ENCODE measurements at regions not wholly inside any gene's neighbourhood (a gene's known extent, or its start where the extent isn't known, plus 50 kb on each side); places are given as distances from the start of the nearest gene placed in this dataset.

DNA sequence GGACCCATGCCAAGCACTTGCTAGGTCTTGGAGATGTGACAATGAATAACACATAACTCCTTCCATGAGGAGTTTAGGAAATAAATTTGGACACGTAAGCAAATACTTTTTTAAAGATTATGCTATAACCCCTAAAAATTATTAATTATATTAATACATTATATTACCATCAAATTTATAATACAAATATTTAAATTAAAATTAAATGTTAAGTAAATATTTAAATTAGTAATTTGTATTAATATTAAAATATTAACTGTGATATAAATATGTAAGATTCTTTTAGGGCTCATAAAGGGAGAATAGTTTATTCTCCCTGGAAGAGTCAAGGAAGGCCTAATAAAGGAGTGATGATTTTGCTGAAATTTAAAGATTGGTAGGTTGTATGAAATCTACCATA lies 121.1 kb downstream of the RAP2A start:
- TF ChIP-seq CTCF (conservative IDR thresholded peaks at IDR 0.05) (no peak), ZFX (IDR thresholded peaks at IDR 0.05) (no peak)
